ENCODE measurements at regions not wholly inside any gene's neighbourhood (a gene's known extent, or its start where the extent isn't known, plus 50 kb on each side); places are given as distances from the start of the nearest gene placed in this dataset.

- no peak for DNase-seq (ENCODE audit: low spot score)
These were observed 587.4 kb upstream of the MDFIC2 start for GRCh38 chr3:70899816-70900215.

- DNase-seq (ENCODE audit: low spot score) = no peak
These were observed 577.6 kb upstream of the MDFIC2 start for GRCh38 chr3:70890020-70890394.

- no peak for DNase-seq (ENCODE audit: low spot score)
These were observed 577.0 kb upstream of the MDFIC2 start for GRCh38 chr3:70889162-70890019.

GRCh38 chr3:70885636-70886035, 573.2 kb upstream of the MDFIC2 start:
- no peak for DNase-seq (ENCODE audit: low spot score)

GRCh38 chr3:70882104-70882503, 569.7 kb upstream of the MDFIC2 start:
- DNase-seq (ENCODE audit: low spot score) = no peak

- DNase-seq (ENCODE audit: low spot score) = no peak
These were observed 568.0 kb upstream of the MDFIC2 start for GRCh38 chr3:70880421-70880820.

- no peak for DNase-seq (ENCODE audit: low spot score)
These were observed 563.7 kb upstream of the MDFIC2 start for GRCh38 chr3:70876154-70876553.

GRCh38 chr3:70874196-70874595, 561.8 kb upstream of the MDFIC2 start:
- DNase-seq (ENCODE audit: low spot score) = no peak

- DNase-seq (ENCODE audit: low spot score) = no peak
These were observed 561.2 kb upstream of the MDFIC2 start for GRCh38 chr3:70873686-70874085.

GRCh38 chr3:70871909-70872656, 559.6 kb upstream of the MDFIC2 start:
- DNase-seq (ENCODE audit: low spot score) = no peak

- DNase-seq (ENCODE audit: low spot score) = no peak
These were observed 558.1 kb upstream of the MDFIC2 start for GRCh38 chr3:70870576-70870975.

GRCh38 chr3:70868561-70868960, 556.1 kb upstream of the MDFIC2 start:
- no peak for DNase-seq (ENCODE audit: low spot score)

GRCh38 chr3:70863049-70863448, 550.6 kb upstream of the MDFIC2 start:
- DNase-seq (ENCODE audit: low spot score) = no peak

GRCh38 chr3:70861855-70862254, 549.4 kb upstream of the MDFIC2 start:
- no peak for DNase-seq (ENCODE audit: low spot score)

GRCh38 chr3:70861234-70861633, 548.8 kb upstream of the MDFIC2 start:
- DNase-seq (ENCODE audit: low spot score) = no peak

GRCh38 chr3:70857916-70858315, 545.5 kb upstream of the MDFIC2 start:
- DNase-seq (ENCODE audit: low spot score) = no peak

GRCh38 chr3:70856414-70857162, 544.1 kb upstream of the MDFIC2 start:
- no peak for DNase-seq (ENCODE audit: low spot score)

- no peak for DNase-seq (ENCODE audit: low spot score)
These were observed 542.7 kb upstream of the MDFIC2 start for GRCh38 chr3:70855149-70855548.

- no peak for DNase-seq (ENCODE audit: low spot score)
These were observed 541.7 kb upstream of the MDFIC2 start for GRCh38 chr3:70854108-70854507.

GRCh38 chr3:70853161-70853944, 540.9 kb upstream of the MDFIC2 start:
- DNase-seq (ENCODE audit: low spot score) = no peak

GRCh38 chr3:70849911-70850699, 537.7 kb upstream of the MDFIC2 start:
- DNase-seq (ENCODE audit: low spot score) = no peak

Measured in CD4-positive, alpha-beta T cell treated with Interleukin-15 for 4 hours (primary cell).